BLaER1 (cell line): ENCODE measurements at regions not wholly inside any gene's neighbourhood (a gene's known extent, or its start where the extent isn't known, plus 50 kb on each side); places are given as distances from the start of the nearest gene placed in this dataset.

Experiments used
- H3K27ac ChIP-seq: shearing (Covaris generic); formaldehyde crosslinking; 2 replicates; pipeline ENCODE4 v1.8.1; 2022
- H3K27me3 ChIP-seq: shearing (Covaris generic); formaldehyde crosslinking; 2 replicates; pipeline ENCODE4 v1.8.1; 2022
- H3K36me3 ChIP-seq: shearing (Covaris generic); formaldehyde crosslinking; 2 replicates; pipeline ENCODE4 v1.8.1; 2022
- H3K4me1 ChIP-seq: shearing (Covaris generic); formaldehyde crosslinking; 2 replicates; pipeline ENCODE4 v1.8.1; 2022
- H3K4me2 ChIP-seq: shearing (Covaris generic); formaldehyde crosslinking; 2 replicates; pipeline ENCODE4 v1.8.1; 2022
- H3K4me3 ChIP-seq: shearing (Covaris generic); formaldehyde crosslinking; 2 replicates; pipeline ENCODE4 v1.8.1; 2022
- H3K9ac ChIP-seq: shearing (Covaris generic); formaldehyde crosslinking; 2 replicates; pipeline ENCODE4 v1.8.1; 2022
- H3K9me3 ChIP-seq: shearing (Covaris generic); formaldehyde crosslinking; 2 replicates; pipeline ENCODE4 v1.8.1; 2022
- H4K20me1 ChIP-seq: shearing (Covaris generic); formaldehyde crosslinking; 2 replicates; pipeline ENCODE4 v1.8.1; 2022
- Cebpa-rat ChIP-seq: shearing (Covaris generic); IDR thresholded peaks from 2 replicates; pipeline ENCODE4 v1.8.1; 2022

- no peak for TF ChIP-seq Cebpa-rat
- Histone ChIP-seq H3K9me3 (peaks cover 29% of the 10 kb centered on the region), H3K4me2 (no peak overlapping the region), H3K4me1 (no peaks in the 10 kb centered on the region), H3K9ac (no peak overlapping the region), H3K27me3 (no peaks in the 10 kb centered on the region), H3K27ac (no peak overlapping the region), H3K4me3 (no peak overlapping the region), H4K20me1 (no peaks in the 10 kb centered on the region), H3K36me3 (no peaks in the 10 kb centered on the region)
Observed at GRCh38 chr14:54197369-54197768, 199.4 kb upstream of the CDKN3 start.

- H3K9me3 ChIP-seq: peaks cover 38% of the 10 kb centered on the region
Observed at GRCh38 chr14:54200726-54201125, 196.1 kb upstream of the CDKN3 start.

GRCh38 chr14:54202288-54202687, 194.5 kb upstream of the CDKN3 start:
- Histone ChIP-seq H3K4me3 (no peak overlapping the region), H4K20me1 (no peaks in the 10 kb centered on the region), H3K27ac (no peak overlapping the region), H3K4me1 (no peaks in the 10 kb centered on the region), H3K36me3 (no peaks in the 10 kb centered on the region), H3K9ac (no peak overlapping the region), H3K27me3 (no peaks in the 10 kb centered on the region), H3K4me2 (no peak overlapping the region), H3K9me3 (peaks cover 38% of the 10 kb centered on the region)
- no peak for TF ChIP-seq Cebpa-rat

More at GRCh38 chr14:54200726-54201125, 196.1 kb upstream of the CDKN3 start:
- H3K27ac ChIP-seq: no peak overlapping the region
- no peaks in the 10 kb centered on the region for H3K27me3 ChIP-seq
- H3K9ac ChIP-seq: no peak overlapping the region
- no peaks in the 10 kb centered on the region for H4K20me1 ChIP-seq
- H3K4me1 ChIP-seq: no peaks in the 10 kb centered on the region
- no peak overlapping the region for H3K4me2 ChIP-seq
- TF ChIP-seq Cebpa-rat: no peak
- H3K4me3 ChIP-seq: no peak overlapping the region
- no peaks in the 10 kb centered on the region for H3K36me3 ChIP-seq

DNA sequence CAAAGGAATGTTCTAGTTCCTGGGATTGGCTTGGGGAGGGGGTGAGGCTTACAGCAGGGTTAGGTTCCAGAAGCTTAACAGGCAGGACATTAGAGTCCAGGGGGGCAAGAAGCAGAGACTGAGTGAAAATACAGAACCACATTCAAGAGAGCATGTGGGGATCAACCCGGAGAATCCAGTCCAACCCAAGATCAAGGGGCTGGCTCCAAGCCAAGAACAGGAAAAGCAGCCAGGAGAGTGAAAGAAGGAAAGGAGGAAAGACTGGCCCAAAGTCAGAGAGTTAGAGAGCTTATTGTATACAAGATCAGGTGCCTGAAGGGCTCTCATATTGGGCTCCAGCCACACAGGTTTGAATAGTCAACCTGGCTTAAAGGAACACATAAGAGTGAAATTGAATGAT, 190.3 kb upstream of the CDKN3 start:
- Histone ChIP-seq H3K9ac (no peak overlapping the region), H3K9me3 (peaks cover 18% of the 10 kb centered on the region), H3K36me3 (no peaks in the 10 kb centered on the region), H3K4me1 (no peaks in the 10 kb centered on the region), H3K4me2 (no peak overlapping the region), H3K27ac (no peak overlapping the region), H3K27me3 (no peaks in the 10 kb centered on the region), H3K4me3 (no peak overlapping the region), H4K20me1 (no peaks in the 10 kb centered on the region)
- no peak for TF ChIP-seq Cebpa-rat

DNA sequence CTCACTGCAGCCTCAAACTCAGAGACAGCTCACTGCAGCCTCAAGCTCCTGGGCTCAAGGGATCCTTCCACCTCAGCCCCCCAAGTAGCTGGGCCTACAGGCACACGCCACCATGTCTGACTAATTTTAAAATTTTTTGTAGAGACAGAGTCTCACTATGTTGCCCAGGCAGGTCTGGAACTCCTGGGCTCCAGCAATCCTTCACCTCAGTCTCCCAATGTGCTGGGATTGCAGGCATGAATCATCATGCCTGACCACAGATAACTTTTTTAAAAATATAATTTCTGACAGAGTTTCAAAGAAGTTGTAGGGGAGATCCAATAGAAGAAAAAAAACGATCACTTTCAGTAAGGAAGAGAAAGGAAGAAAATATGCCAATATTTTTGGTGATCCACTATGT, 189.7 kb upstream of the CDKN3 start:
- H3K36me3 ChIP-seq: no peaks in the 10 kb centered on the region
- no peak overlapping the region for H3K9ac ChIP-seq
- no peak overlapping the region for H3K27ac ChIP-seq
- H3K4me2 ChIP-seq: no peak overlapping the region
- H4K20me1 ChIP-seq: no peaks in the 10 kb centered on the region
- peaks cover 12% of the 10 kb centered on the region for H3K9me3 ChIP-seq
- no peaks in the 10 kb centered on the region for H3K4me1 ChIP-seq
- no peaks in the 10 kb centered on the region for H3K27me3 ChIP-seq
- TF ChIP-seq Cebpa-rat: no peak
- H3K4me3 ChIP-seq: no peak overlapping the region

DNA sequence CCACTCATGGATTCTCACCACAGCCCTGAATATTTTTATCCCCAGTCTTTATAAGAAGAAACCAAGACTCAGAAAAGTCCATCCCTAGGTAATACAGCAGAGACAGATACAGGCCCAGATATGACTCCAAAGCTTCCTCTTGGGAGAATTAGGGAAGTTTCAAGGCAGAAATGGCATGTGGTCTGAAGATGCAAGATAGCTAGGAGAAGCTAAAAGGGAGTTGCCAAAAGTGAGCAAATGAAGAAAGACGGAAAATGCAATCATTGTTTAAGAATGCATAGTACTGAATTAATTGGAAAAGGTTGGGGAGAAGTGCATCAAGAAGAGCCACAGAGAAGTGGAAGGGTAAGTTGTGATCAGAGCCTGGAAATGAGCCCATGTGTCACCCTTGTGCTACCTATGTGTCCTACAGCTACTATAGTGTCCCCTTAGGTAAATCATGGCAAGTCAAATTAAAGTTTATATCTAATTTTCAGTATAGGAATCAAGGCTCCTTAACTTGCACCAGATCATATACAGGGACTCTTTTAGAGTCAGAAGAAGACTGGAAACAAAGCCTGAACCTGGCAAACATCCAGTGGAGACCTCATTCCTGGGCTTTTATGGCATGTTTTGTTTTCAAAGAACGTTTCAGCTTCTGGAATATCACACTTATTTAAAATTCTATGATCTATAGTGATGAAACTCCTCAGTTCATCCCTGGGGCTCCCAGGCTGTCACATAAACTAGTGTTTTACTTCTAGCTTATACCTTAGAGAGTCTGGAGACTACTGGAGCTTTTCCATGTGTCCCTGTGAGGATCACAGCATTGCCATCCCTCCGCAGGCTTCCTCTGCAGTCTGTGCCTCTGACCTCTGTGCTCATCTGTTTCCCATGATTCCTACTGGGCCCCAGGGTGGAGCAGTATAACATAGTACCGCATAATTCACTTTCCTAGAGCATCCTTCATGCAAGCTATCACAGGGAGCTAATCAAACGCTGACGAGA, 189.0 kb upstream of the CDKN3 start:
- Histone ChIP-seq H4K20me1 (no peaks in the 10 kb centered on the region), H3K27ac (no peak overlapping the region), H3K4me3 (no peak overlapping the region), H3K4me1 (no peaks in the 10 kb centered on the region), H3K36me3 (no peaks in the 10 kb centered on the region), H3K4me2 (no peak overlapping the region), H3K27me3 (no peaks in the 10 kb centered on the region), H3K9me3 (peaks cover 5% of the 10 kb centered on the region; the same call in 1 of the 2 replicates), H3K9ac (no peak overlapping the region)
- TF ChIP-seq Cebpa-rat: no peak

DNA sequence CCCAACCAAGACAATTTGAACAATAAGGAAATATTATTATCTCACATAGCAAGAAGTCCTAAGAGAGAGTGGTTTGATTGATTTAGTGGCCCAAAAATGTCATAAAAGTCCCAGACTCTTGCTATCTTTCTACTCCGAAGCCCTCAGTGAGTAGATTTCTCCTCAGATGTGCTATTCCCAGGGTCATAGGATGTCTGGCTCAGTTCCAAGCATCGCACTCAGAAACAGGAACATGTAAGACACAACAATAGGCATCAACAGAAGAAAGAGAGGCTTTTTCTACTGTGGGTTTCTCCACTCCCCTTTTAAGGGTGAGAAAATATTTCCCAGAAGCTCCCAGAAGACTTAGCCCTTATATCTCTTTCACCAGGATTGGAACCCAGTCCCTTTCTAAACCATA, 188.1 kb upstream of the CDKN3 start:
- H3K4me3 ChIP-seq: no peak overlapping the region
- no peaks in the 10 kb centered on the region for H4K20me1 ChIP-seq
- no peaks in the 10 kb centered on the region for H3K36me3 ChIP-seq
- no peaks in the 10 kb centered on the region for H3K27me3 ChIP-seq
- no peaks in the 10 kb centered on the region for H3K4me1 ChIP-seq
- H3K27ac ChIP-seq: no peak overlapping the region
- H3K9ac ChIP-seq: no peak overlapping the region
- TF ChIP-seq Cebpa-rat: no peak
- peaks cover 5% of the 10 kb centered on the region; the same call in 1 of the 2 replicates for H3K9me3 ChIP-seq
- H3K4me2 ChIP-seq: no peak overlapping the region

GRCh38 chr14:54209511-54210250, 187.1 kb upstream of the CDKN3 start:
- no peak overlapping the region for H3K9ac ChIP-seq
- H3K4me1 ChIP-seq: no peaks in the 10 kb centered on the region
- no peaks in the 10 kb centered on the region for H4K20me1 ChIP-seq
- no peak overlapping the region for H3K27ac ChIP-seq
- H3K4me3 ChIP-seq: no peak overlapping the region
- no peak overlapping the region for H3K4me2 ChIP-seq
- no peaks in the 10 kb centered on the region for H3K36me3 ChIP-seq
- no peaks in the 10 kb centered on the region for H3K27me3 ChIP-seq
- no peaks in the 10 kb centered on the region for H3K9me3 ChIP-seq
- TF ChIP-seq Cebpa-rat: no peak

- Histone ChIP-seq H3K9me3 (no peaks in the 10 kb centered on the region), H3K4me1 (no peaks in the 10 kb centered on the region), H3K27ac (no peak overlapping the region), H3K36me3 (no peaks in the 10 kb centered on the region), H4K20me1 (no peaks in the 10 kb centered on the region), H3K4me3 (no peak overlapping the region), H3K27me3 (no peaks in the 10 kb centered on the region), H3K4me2 (no peak overlapping the region), H3K9ac (no peak overlapping the region)
- TF ChIP-seq Cebpa-rat: no peak
Observed at GRCh38 chr14:54211551-54212308, 185.1 kb upstream of the CDKN3 start.
